ENCODE measurements at regions not wholly inside any gene's neighbourhood (a gene's known extent, or its start where the extent isn't known, plus 50 kb on each side); places are given as distances from the start of the nearest gene placed in this dataset.

GRCh38 chr5:112546946-112547592 lies 128.0 kb upstream of the EPB41L4A start:
- Histone ChIP-seq H3K36me3 (replicated peaks; ENCODE audit: low read depth, low read length) (no peaks in the 10 kb centered on the region), H3K4me2 (ENCODE audit: low read length) (no peak overlapping the region)

GRCh38 chr5:112548246-112548881 lies 129.3 kb upstream of the EPB41L4A start:
- TF ChIP-seq CTCF (IDR thresholded peaks at IDR 0.05; ENCODE audit: low read depth, low read length), result no peak
- no peak for TF ChIP-seq EZH2phosphoT487 (IDR thresholded peaks at IDR 0.05; ENCODE audit: low read depth)
- H3K79me2 ChIP-seq (ENCODE audit: low read length), result no peaks in the 10 kb centered on the region
- H3K4me1 ChIP-seq (ENCODE audit: low read length), result no peaks in the 10 kb centered on the region
- no peak overlapping the region for H2AFZ ChIP-seq (ENCODE audit: low read depth, low read length)
- H3K4me2 ChIP-seq (ENCODE audit: low read length), result no peak overlapping the region
- no peaks in the 10 kb centered on the region for H4K20me1 ChIP-seq (ENCODE audit: insufficient read depth, low read length)
- no peak overlapping the region for H3K9ac ChIP-seq (ENCODE audit: low read length)
- no peaks in the 10 kb centered on the region for H3K27me3 ChIP-seq (ENCODE audit: low read depth, low read length)
- H3K4me3 ChIP-seq (ENCODE audit: low read length), result no peak overlapping the region
- no peak overlapping the region for H3K27ac ChIP-seq (ENCODE audit: low read length)
- no peaks in the 10 kb centered on the region for H3K9me3 ChIP-seq (ENCODE audit: insufficient read depth, low read length)
- no peaks in the 10 kb centered on the region for H3K36me3 ChIP-seq (replicated peaks; ENCODE audit: low read depth, low read length)

More at GRCh38 chr5:112546946-112547592, 128.0 kb upstream of the EPB41L4A start:
- Histone ChIP-seq H3K79me2 (ENCODE audit: low read length) (no peaks in the 10 kb centered on the region), H3K9ac (ENCODE audit: low read length) (no peak overlapping the region), H4K20me1 (ENCODE audit: insufficient read depth, low read length) (no peaks in the 10 kb centered on the region), H3K4me3 (ENCODE audit: low read length) (no peak overlapping the region), H3K27ac (ENCODE audit: low read length) (no peak overlapping the region), H3K4me1 (ENCODE audit: low read length) (no peaks in the 10 kb centered on the region), H3K9me3 (ENCODE audit: insufficient read depth, low read length) (no peaks in the 10 kb centered on the region), H3K27me3 (ENCODE audit: low read depth, low read length) (no peaks in the 10 kb centered on the region), H2AFZ (ENCODE audit: low read depth, low read length) (no peak overlapping the region)
- TF ChIP-seq CTCF (IDR thresholded peaks at IDR 0.05; ENCODE audit: low read depth, low read length), result no peak
- TF ChIP-seq EZH2phosphoT487 (IDR thresholded peaks at IDR 0.05; ENCODE audit: low read depth), result no peak

- Histone ChIP-seq H3K9me3 (ENCODE audit: insufficient read depth, low read length) (no peaks in the 10 kb centered on the region), H3K4me2 (ENCODE audit: low read length) (0 out of 2 replicates have a peak overlapping the region, but pooled peaks have one; percentile 15), H3K4me3 (ENCODE audit: low read length) (no peak overlapping the region), H4K20me1 (ENCODE audit: insufficient read depth, low read length) (no peaks in the 10 kb centered on the region), H3K27me3 (ENCODE audit: low read depth, low read length) (no peaks in the 10 kb centered on the region), H3K27ac (ENCODE audit: low read length) (no peak overlapping the region), H3K4me1 (ENCODE audit: low read length) (no peaks in the 10 kb centered on the region), H3K79me2 (ENCODE audit: low read length) (no peaks in the 10 kb centered on the region), H3K36me3 (replicated peaks; ENCODE audit: low read depth, low read length) (no peaks in the 10 kb centered on the region), H2AFZ (ENCODE audit: low read depth, low read length) (no peak overlapping the region), H3K9ac (ENCODE audit: low read length) (no peak overlapping the region)
- TF ChIP-seq EZH2phosphoT487 (IDR thresholded peaks at IDR 0.05; ENCODE audit: low read depth) (no peak), CTCF (IDR thresholded peaks at IDR 0.05; ENCODE audit: low read depth, low read length) (no peak)
These were observed 130.1 kb upstream of the EPB41L4A start for GRCh38 chr5:112549127-112549526.

GRCh38 chr5:112549605-112550166 lies 130.6 kb upstream of the EPB41L4A start:
- H3K36me3 ChIP-seq (replicated peaks; ENCODE audit: low read depth, low read length), result no peaks in the 10 kb centered on the region
- no peak overlapping the region for H3K27ac ChIP-seq (ENCODE audit: low read length)
- no peaks in the 10 kb centered on the region for H3K4me1 ChIP-seq (ENCODE audit: low read length)
- H3K9ac ChIP-seq (ENCODE audit: low read length), result no peak overlapping the region
- H3K79me2 ChIP-seq (ENCODE audit: low read length), result no peaks in the 10 kb centered on the region
- TF ChIP-seq CTCF (IDR thresholded peaks at IDR 0.05; ENCODE audit: low read depth, low read length), result no peak
- no peak for TF ChIP-seq EZH2phosphoT487 (IDR thresholded peaks at IDR 0.05; ENCODE audit: low read depth)
- H3K4me2 ChIP-seq (ENCODE audit: low read length), result 0 out of 2 replicates have a peak overlapping the region, but pooled peaks have one; percentile 15
- H4K20me1 ChIP-seq (ENCODE audit: insufficient read depth, low read length), result no peaks in the 10 kb centered on the region
- no peaks in the 10 kb centered on the region for H3K9me3 ChIP-seq (ENCODE audit: insufficient read depth, low read length)
- H3K4me3 ChIP-seq (ENCODE audit: low read length), result no peak overlapping the region
- no peak overlapping the region for H2AFZ ChIP-seq (ENCODE audit: low read depth, low read length)
- no peaks in the 10 kb centered on the region for H3K27me3 ChIP-seq (ENCODE audit: low read depth, low read length)
